ENCODE measurements at regions not wholly inside any gene's neighbourhood (a gene's known extent, or its start where the extent isn't known, plus 50 kb on each side); places are given as distances from the start of the nearest gene placed in this dataset.
"Not testable (repeated sequence)": the region's sequence is repeated elsewhere in the genome, so short reads cannot be mapped to it uniquely, and the experiment has no call there.

DNA sequence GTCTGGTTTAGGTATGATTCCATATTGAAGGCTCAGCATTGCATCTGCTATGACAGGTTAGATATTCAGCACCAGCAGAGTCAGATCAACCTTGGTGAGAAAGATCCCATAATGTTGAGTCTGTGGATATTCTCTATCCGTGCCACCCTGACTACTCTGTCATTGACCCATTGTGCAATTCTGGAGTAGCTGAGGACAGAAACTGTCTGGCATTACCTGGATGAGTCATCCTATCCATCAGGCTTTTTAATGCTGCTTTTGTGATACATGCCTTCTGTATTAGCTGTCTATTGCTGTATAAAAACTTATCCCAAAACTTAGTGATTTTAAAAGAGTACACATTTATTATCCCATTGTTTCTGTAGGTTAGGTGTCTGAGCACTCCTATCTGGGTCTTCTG lies 189.1 kb upstream of the FAT3 start:
- Mint-ChIP-seq H3K27me3 (ENCODE audit: low read depth) (no peaks in the 10 kb centered on the region), H3K36me3 (ENCODE audit: low read depth) (no peaks in the 10 kb centered on the region), H3K4me1 (ENCODE audit: low read depth) (no peaks in the 10 kb centered on the region), H3K4me3 (no peak overlapping the region), H3K27ac (no peak overlapping the region), H3K9me3 (peaks cover 3% of the 10 kb centered on the region)

GRCh38 chr11:92027136-92027535 lies 197.5 kb upstream of the FAT3 start:
- H3K27ac Mint-ChIP-seq; H3K4me1 Mint-ChIP-seq (ENCODE audit: low read depth); H3K27me3 Mint-ChIP-seq (ENCODE audit: low read depth); H3K4me3 Mint-ChIP-seq; H3K36me3 Mint-ChIP-seq (ENCODE audit: low read depth): not testable (repeated sequence)
- peaks cover 18% of the 10 kb centered on the region for H3K9me3 Mint-ChIP-seq

- H3K27me3 Mint-ChIP-seq (ENCODE audit: low read depth), result no peaks in the 10 kb centered on the region
- H3K27ac Mint-ChIP-seq, result no peak overlapping the region
- H3K36me3 Mint-ChIP-seq (ENCODE audit: low read depth), result no peaks in the 10 kb centered on the region
- H3K9me3 Mint-ChIP-seq, result peaks cover 18% of the 10 kb centered on the region
- H3K4me3 Mint-ChIP-seq, result no peak overlapping the region
- H3K4me1 Mint-ChIP-seq (ENCODE audit: low read depth), result no peaks in the 10 kb centered on the region
Observed at GRCh38 chr11:92026664-92027063, 198.0 kb upstream of the FAT3 start.

DNA sequence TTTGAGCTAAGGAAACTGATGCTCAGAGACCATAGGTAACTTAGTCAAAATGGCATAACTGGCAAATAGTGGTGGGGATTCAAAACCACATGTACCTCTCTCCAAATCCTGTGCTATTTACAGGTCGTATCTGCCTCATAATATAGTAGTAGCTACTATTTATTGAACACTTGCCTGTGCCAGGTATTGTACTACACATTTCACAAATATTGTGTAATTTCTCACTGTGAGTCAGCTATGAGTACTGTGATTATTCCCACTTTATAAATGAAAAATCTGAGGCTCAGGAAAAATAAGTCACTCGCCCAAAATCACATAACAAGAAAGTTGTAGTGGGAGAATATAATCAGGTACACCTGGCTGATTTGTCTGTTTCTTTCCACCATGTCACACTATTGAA lies 199.8 kb upstream of the FAT3 start:
- Mint-ChIP-seq H3K36me3 (ENCODE audit: low read depth) (no peaks in the 10 kb centered on the region), H3K27me3 (ENCODE audit: low read depth) (no peaks in the 10 kb centered on the region), H3K27ac (no peak overlapping the region), H3K4me1 (ENCODE audit: low read depth) (no peaks in the 10 kb centered on the region), H3K9me3 (peaks cover 18% of the 10 kb centered on the region), H3K4me3 (no peak overlapping the region)

DNA sequence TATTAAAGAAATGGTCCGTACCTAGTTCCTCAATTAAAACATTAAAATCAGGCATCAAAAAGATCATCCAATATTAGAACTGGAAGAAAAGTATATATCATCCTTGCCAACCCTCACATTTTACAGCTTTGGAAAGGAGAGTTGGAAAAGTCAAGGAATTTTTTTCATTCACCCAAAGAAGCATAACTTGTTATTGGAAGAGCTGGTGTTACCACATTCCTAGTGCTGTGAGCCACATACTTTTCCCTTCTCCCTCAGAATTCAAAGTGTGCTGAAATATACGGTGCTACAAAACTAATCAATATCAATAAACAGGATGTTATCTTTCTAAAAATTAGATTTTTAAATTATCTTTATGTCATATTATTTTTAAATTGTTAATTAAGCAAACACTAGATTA lies 202.1 kb upstream of the FAT3 start:
- no peaks in the 10 kb centered on the region for H3K27me3 Mint-ChIP-seq (ENCODE audit: low read depth)
- H3K27ac Mint-ChIP-seq, result no peak overlapping the region

GRCh38 chr11:92018332-92018731 lies 206.3 kb upstream of the FAT3 start:
- Mint-ChIP-seq H3K4me1 (ENCODE audit: low read depth) (no peaks in the 10 kb centered on the region), H3K36me3 (ENCODE audit: low read depth) (no peaks in the 10 kb centered on the region), H3K27me3 (ENCODE audit: low read depth) (no peaks in the 10 kb centered on the region), H3K9me3 (peaks cover 30% of the 10 kb centered on the region), H3K27ac (no peak overlapping the region), H3K4me3 (no peak overlapping the region)

More for the DNA sequence above, 202.1 kb upstream of the FAT3 start:
- H3K36me3 Mint-ChIP-seq (ENCODE audit: low read depth), result no peaks in the 10 kb centered on the region
- no peak overlapping the region for H3K4me3 Mint-ChIP-seq
- H3K9me3 Mint-ChIP-seq, result peaks cover 26% of the 10 kb centered on the region
- H3K4me1 Mint-ChIP-seq (ENCODE audit: low read depth), result no peaks in the 10 kb centered on the region

DNA sequence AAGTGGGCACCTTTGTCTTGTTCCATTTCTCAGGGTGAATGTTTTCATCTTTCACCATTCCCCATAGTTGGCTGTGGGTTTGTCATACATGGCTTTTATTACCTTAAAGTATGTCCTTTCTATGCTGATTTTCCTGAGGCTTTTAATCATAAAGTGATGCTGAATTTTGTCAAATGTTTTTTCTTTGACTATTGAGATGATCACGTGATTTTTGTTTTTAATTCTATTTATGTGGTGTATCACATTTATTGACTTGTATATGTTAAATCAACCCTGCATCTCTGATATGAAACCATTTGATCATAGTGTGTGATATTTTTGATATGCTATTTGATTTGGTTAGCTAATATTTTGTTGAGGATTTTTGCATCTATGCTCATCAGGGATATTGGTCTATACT lies 216.4 kb upstream of the FAT3 start:
- Mint-ChIP-seq H3K36me3 (ENCODE audit: low read depth) (no peaks in the 10 kb centered on the region), H3K27ac (no peak overlapping the region)

GRCh38 chr11:92002568-92002967 lies 222.1 kb upstream of the FAT3 start:
- Mint-ChIP-seq H3K27ac (no peak overlapping the region), H3K4me1 (ENCODE audit: low read depth) (no peaks in the 10 kb centered on the region), H3K4me3 (no peak overlapping the region), H3K9me3 (no peaks in the 10 kb centered on the region), H3K27me3 (ENCODE audit: low read depth) (no peaks in the 10 kb centered on the region), H3K36me3 (ENCODE audit: low read depth) (no peaks in the 10 kb centered on the region)

More for the DNA sequence above, 216.4 kb upstream of the FAT3 start:
- Mint-ChIP-seq H3K27me3 (ENCODE audit: low read depth) (no peaks in the 10 kb centered on the region), H3K4me3 (no peak overlapping the region), H3K4me1 (ENCODE audit: low read depth) (no peaks in the 10 kb centered on the region), H3K9me3 (peaks cover 5% of the 10 kb centered on the region)

DNA sequence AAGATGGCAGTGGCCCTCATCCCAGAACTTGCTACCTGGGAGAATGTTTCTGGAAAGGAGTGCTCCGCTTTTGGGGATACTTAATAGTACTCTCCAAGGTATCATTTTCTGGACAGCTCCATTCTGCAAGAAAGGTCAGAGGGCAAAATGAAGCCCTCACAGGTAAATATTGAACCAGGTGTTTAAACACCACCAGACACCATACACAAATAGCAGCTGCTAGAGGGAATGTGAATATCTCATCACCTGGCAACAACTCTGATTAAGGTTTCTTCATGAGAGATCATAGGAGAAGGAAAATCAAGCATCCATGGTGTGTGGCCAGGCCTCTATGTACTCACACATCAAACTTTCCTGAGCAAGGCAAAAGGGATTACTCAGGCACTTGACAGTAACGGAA lies 226.1 kb upstream of the FAT3 start:
- Mint-ChIP-seq H3K27ac (no peak overlapping the region), H3K27me3 (ENCODE audit: low read depth) (no peaks in the 10 kb centered on the region), H3K4me3 (no peak overlapping the region), H3K36me3 (ENCODE audit: low read depth) (no peaks in the 10 kb centered on the region), H3K4me1 (ENCODE audit: low read depth) (no peaks in the 10 kb centered on the region), H3K9me3 (no peaks in the 10 kb centered on the region)

DNA sequence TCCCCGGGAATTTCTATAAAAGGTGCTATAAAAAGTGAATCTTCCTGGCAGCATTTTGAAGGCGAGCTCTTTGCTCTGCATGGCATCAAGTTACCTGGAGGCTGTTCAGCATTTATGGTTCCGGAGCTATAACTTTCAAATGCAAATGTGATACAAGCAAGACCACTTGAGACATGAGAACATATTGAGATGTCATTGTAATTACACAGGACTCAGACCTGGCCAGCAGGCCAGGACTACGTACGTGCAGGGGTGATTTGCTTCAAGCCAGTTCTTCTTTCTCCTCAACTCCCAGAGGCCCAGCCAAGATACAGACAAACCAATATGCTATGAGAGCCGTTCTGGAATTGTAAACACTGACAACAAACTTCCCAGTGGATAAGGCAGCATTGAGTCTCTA lies 227.4 kb upstream of the FAT3 start:
- Mint-ChIP-seq H3K4me3 (no peak overlapping the region), H3K27me3 (ENCODE audit: low read depth) (no peaks in the 10 kb centered on the region), H3K4me1 (ENCODE audit: low read depth) (no peaks in the 10 kb centered on the region), H3K9me3 (no peaks in the 10 kb centered on the region), H3K36me3 (ENCODE audit: low read depth) (no peaks in the 10 kb centered on the region), H3K27ac (no peak overlapping the region)

- no peaks in the 10 kb centered on the region for H3K27me3 Mint-ChIP-seq (ENCODE audit: low read depth)
- no peak overlapping the region for H3K27ac Mint-ChIP-seq
- no peaks in the 10 kb centered on the region for H3K9me3 Mint-ChIP-seq
- no peaks in the 10 kb centered on the region for H3K36me3 Mint-ChIP-seq (ENCODE audit: low read depth)
- H3K4me1 Mint-ChIP-seq (ENCODE audit: low read depth), result no peaks in the 10 kb centered on the region
- no peak overlapping the region for H3K4me3 Mint-ChIP-seq
Observed at GRCh38 chr11:91996526-91996925, 228.1 kb upstream of the FAT3 start.

GRCh38 chr11:91988443-91988842 lies 236.2 kb upstream of the FAT3 start:
- not testable (repeated sequence) for H3K36me3 Mint-ChIP-seq (ENCODE audit: low read depth); H3K4me3 Mint-ChIP-seq; H3K4me1 Mint-ChIP-seq (ENCODE audit: low read depth); H3K27ac Mint-ChIP-seq; H3K27me3 Mint-ChIP-seq (ENCODE audit: low read depth)
- peaks cover 11% of the 10 kb centered on the region for H3K9me3 Mint-ChIP-seq

DNA sequence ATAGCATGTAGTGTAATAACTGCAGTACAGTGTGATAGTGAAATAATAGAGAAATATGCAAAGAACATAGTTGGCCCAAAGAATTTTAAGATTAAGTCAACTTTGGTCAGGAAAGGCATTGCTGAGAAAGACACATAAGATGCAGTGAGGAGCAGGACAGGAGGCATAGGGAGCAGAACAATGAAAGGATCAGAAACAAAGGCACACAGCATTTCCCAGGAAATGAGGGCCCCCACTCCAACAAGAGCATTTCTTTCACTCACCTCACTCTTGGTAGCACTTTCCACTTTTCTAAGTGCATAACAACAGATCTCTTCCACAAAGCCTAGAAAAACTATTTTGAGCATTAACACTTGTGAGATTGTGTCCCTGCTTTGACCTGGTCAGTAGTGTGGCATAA lies 238.4 kb upstream of the FAT3 start:
- H3K27me3 Mint-ChIP-seq (ENCODE audit: low read depth), result no peaks in the 10 kb centered on the region
- H3K9me3 Mint-ChIP-seq, result peaks cover 11% of the 10 kb centered on the region
- no peaks in the 10 kb centered on the region for H3K36me3 Mint-ChIP-seq (ENCODE audit: low read depth)
- H3K4me1 Mint-ChIP-seq (ENCODE audit: low read depth), result no peaks in the 10 kb centered on the region
- no peak overlapping the region for H3K4me3 Mint-ChIP-seq
- no peak overlapping the region for H3K27ac Mint-ChIP-seq

DNA sequence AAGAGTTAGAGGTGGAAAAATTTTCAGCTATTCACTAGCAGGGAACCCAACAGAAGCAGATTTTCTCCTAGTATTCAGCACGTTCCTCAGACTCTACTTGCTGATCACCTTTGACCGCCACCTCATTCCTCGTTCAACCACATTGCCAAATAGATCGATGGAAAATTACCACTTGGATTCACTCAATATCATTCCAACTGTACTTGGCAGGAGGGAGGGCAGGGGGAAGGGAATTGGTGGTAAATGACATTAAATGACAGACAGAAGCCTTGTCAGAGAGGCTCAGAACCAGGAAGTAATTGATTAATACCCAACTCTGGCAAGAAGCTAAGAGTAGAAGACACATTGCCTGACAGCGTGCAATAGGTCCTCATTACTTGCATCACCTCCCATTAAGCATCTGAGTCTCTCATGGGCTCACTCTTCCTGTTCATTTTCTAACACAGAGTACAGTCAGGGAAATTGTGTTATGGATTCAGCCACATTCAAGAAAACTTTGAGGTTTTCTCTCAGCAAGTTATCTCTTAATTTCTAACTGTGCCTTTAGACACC lies 240.5 kb upstream of the FAT3 start:
- Mint-ChIP-seq H3K9me3 (peaks cover 11% of the 10 kb centered on the region), H3K4me3 (no peak overlapping the region), H3K27ac (no peak overlapping the region), H3K36me3 (ENCODE audit: low read depth) (no peaks in the 10 kb centered on the region), H3K4me1 (ENCODE audit: low read depth) (no peaks in the 10 kb centered on the region), H3K27me3 (ENCODE audit: low read depth) (no peaks in the 10 kb centered on the region)

GRCh38 chr11:91981995-91982394 lies 242.6 kb upstream of the FAT3 start:
- Mint-ChIP-seq H3K36me3 (ENCODE audit: low read depth) (no peaks in the 10 kb centered on the region), H3K4me3 (no peak overlapping the region), H3K9me3 (peaks cover 11% of the 10 kb centered on the region), H3K4me1 (ENCODE audit: low read depth) (no peaks in the 10 kb centered on the region), H3K27ac (no peak overlapping the region), H3K27me3 (ENCODE audit: low read depth) (no peaks in the 10 kb centered on the region)

- Mint-ChIP-seq H3K27ac (no peak overlapping the region), H3K4me1 (ENCODE audit: low read depth) (no peaks in the 10 kb centered on the region), H3K4me3 (no peak overlapping the region), H3K27me3 (ENCODE audit: low read depth) (no peaks in the 10 kb centered on the region), H3K9me3 (no peaks in the 10 kb centered on the region), H3K36me3 (ENCODE audit: low read depth) (no peaks in the 10 kb centered on the region)
Observed at GRCh38 chr11:91979775-91980174, 244.8 kb upstream of the FAT3 start.

Data from T-helper 1 cell treated with Interleukin-12 subunit alpha and Interleukin-12 subunit beta and Interleukin-4 antibody, amounts not matched to agents 30 μg/mL and 1 μg/mL, for 36 hours (primary cell).